Pancreas (tissue), 10 donors: ENCODE measurements at regions not wholly inside any gene's neighbourhood (a gene's known extent, or its start where the extent isn't known, plus 50 kb on each side); places are given as distances from the start of the nearest gene placed in this dataset.

ENCODE experiments used
- ATAC-seq, 4 donors: fragments of 200-7000 bp; cut with Tn5 transposase; one replicate each; pipeline versions ENCODE4 v1.8.0 to v1.9.1; 2020; ENCODE audit warnings: mild to moderate bottlenecking in 4 of 4, moderate library complexity in 4 of 4
- DNase-seq, 6 donors: peaks; one replicate each; pipeline ENCODE4 v3.0.0-alpha.2; 2020
- FAIRE-seq: peaks from 2 replicates; lab custom pipeline; 2012; peaks lifted over from hg19 to GRCh38; lab: Jason Lieb, UNC
- H3K27ac ChIP-seq, 4 donors: fragments of 200-600 bp; sonication (generic); 1 replicate in 3 of 4; 2 replicates in 1 of 4; pipeline versions ENCODE4 v1.5.0 to v1.8.0; 2020
- H3K27me3 ChIP-seq, 4 donors: fragments of 200-600 bp; one replicate each; pipeline ENCODE4 v1.8.0; 2021
- H3K36me3 ChIP-seq, 3 donors: fragments of 200-600 bp; sonication (generic) in 1 of 3; one replicate each; pipeline versions ENCODE4 v1.5.0 to v1.8.0; 2020 to 2021
- H3K4me1 ChIP-seq, 3 donors: fragments of 200-600 bp; one replicate each; pipeline ENCODE4 v1.8.0; 2021
- H3K4me3 ChIP-seq, 4 donors: fragments of 200-600 bp; sonication (generic) in 2 of 4; one replicate each; pipeline versions ENCODE4 v1.5.0 to v1.8.0; 2020 to 2021
- H3K9me3 ChIP-seq, 4 donors: fragments of 200-600 bp; one replicate each; pipeline ENCODE4 v1.8.0; 2021
- CTCF ChIP-seq, 4 donors: fragments of 200-600 bp; sonication (generic) in 3 of 4; IDR thresholded peaks; one replicate each; pipeline versions ENCODE4 v1.5.0 to v1.8.0; 2021; ENCODE audit warnings: antibody characterized with exemption in 4 of 4
- WGBS, 2 donors: extraction: QIAGEN DNeasy Blood & Tissue Kit; methylation state at CpG; one replicate each; pipeline ENCODE4 v1.1.7; 2013; 5-methylcytosine and 5-hydroxymethylcytosine counted together
- intact Hi-C, 3 donors: fragments of 100-400 bp; cut with DNase I; formaldehyde crosslinking; loops; one replicate each; pipeline versions ENCODE4 v1.11.1 to v1.14.2; 2022
- donor health status: healthy with polysubstance abuse.
- donor health status: DM: no; HTN: no; CAD: no; lungs with moderate emphysema.
- donor health status: DM: no; HTN: no; CAD: no.
- donor health status: control.
- donor health status: control.
- donor health status: Bipolar disorder and iron deficiency.
- donor health status: DM: yes; HTN: yes; CAD: no.
- donor health status: DM: no; HTN: no; CAD: no.
- donor health status: DM: no; HTN: no; CAD: no.
- donor health status: DM: yes; HTN: yes; CAD: no.

- no peak for TF ChIP-seq CTCF (IDR thresholded peaks at IDR 0.05)
- intact Hi-C loops: no loop called here
- 48 to 51% methylated on average over 2 of the region's 2 CpGs for WGBS, 2 donors
- Histone ChIP-seq H3K27me3 (no peaks in the 10 kb centered on the region), H3K36me3 (no peaks in the 10 kb centered on the region), H3K9me3 (no peaks in the 10 kb centered on the region), H3K4me1 (no peaks in the 10 kb centered on the region), H3K4me3 (no peak overlapping the region), H3K27ac (no peak overlapping the region)
- FAIRE-seq (no peak), ATAC-seq (no peak), DNase-seq (no peak)
These were observed 274.7 kb downstream of the ELAVL2 start for GRCh38 chr9:23551311-23551721.

GRCh38 chr9:23551929-23552707 is 273.9 kb downstream of the ELAVL2 start:
- Histone ChIP-seq H3K36me3 (no peaks in the 10 kb centered on the region), H3K4me3 (no peak overlapping the region), H3K9me3 (no peaks in the 10 kb centered on the region), H3K4me1 (no peaks in the 10 kb centered on the region), H3K27ac (no peak overlapping the region), H3K27me3 (no peaks in the 10 kb centered on the region)
- no peak for TF ChIP-seq CTCF (IDR thresholded peaks at IDR 0.05)
- FAIRE-seq (no peak), ATAC-seq (no peak), DNase-seq (no peak)
- intact Hi-C loops: no loop called here
- 54 to 62% methylated on average over 5 of the region's 5 CpGs for WGBS, 2 donors

GRCh38 chr9:23552876-23553601 is 273.0 kb downstream of the ELAVL2 start:
- TF ChIP-seq CTCF (IDR thresholded peaks at IDR 0.05): no peak
- H3K4me1 ChIP-seq: no peaks in the 10 kb centered on the region
- ATAC-seq (no peak), FAIRE-seq (no peak), DNase-seq (no peak)
- no peak overlapping the region for H3K4me3 ChIP-seq
- H3K27me3 ChIP-seq: no peaks in the 10 kb centered on the region
- intact Hi-C loops: no loop called here
- no peak overlapping the region for H3K27ac ChIP-seq
- WGBS, 2 donors: 75 to 86% methylated on average over 8 of the region's 8 CpGs
- no peaks in the 10 kb centered on the region for H3K36me3 ChIP-seq
- no peaks in the 10 kb centered on the region for H3K9me3 ChIP-seq

DNA sequence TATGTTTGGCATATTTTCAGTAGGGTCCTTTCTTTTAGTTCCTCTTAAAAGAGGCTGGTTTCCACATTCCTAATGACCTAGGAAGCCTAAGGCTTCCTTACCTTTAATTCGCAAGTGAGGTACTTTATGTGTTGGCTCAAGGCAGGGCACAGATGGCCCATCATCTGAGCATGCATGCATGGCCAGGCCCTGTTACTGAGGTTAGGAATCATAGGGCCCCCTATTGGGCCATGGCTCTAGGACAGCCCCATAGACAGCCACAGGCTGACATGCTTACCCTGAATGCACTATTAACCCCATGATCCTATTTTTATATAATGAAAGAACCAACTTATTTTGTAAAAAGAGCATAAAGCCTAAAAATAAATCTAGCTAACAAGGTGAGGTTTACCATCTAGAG is 271.4 kb downstream of the ELAVL2 start:
- FAIRE-seq (no peak), ATAC-seq (no peak), DNase-seq (no peak)
- Histone ChIP-seq H3K27ac (no peak overlapping the region), H3K4me3 (no peak overlapping the region), H3K27me3 (no peaks in the 10 kb centered on the region), H3K9me3 (no peaks in the 10 kb centered on the region), H3K36me3 (no peaks in the 10 kb centered on the region), H3K4me1 (no peaks in the 10 kb centered on the region)
- TF ChIP-seq CTCF (IDR thresholded peaks at IDR 0.05): no peak
- 75 to 80% methylated on average over 1 of the region's 1 CpG for WGBS, 2 donors
- intact Hi-C loops: no loop called here

GRCh38 chr9:23555851-23556250 is 270.2 kb downstream of the ELAVL2 start:
- ATAC-seq (no peak), DNase-seq (no peak), FAIRE-seq (no peak)
- Histone ChIP-seq H3K9me3 (no peaks in the 10 kb centered on the region), H3K27me3 (no peaks in the 10 kb centered on the region), H3K36me3 (no peaks in the 10 kb centered on the region), H3K4me1 (no peaks in the 10 kb centered on the region), H3K27ac (no peak overlapping the region), H3K4me3 (no peak overlapping the region)
- intact Hi-C loops: no loop called here
- TF ChIP-seq CTCF (IDR thresholded peaks at IDR 0.05): no peak
- WGBS, 2 donors: 26 to 32% methylated on average over 7 of the region's 7 CpGs
